Adrenal gland (tissue), 9 donors: ENCODE measurements at regions not wholly inside any gene's neighbourhood (a gene's known extent, or its start where the extent isn't known, plus 50 kb on each side); places are given as distances from the start of the nearest gene placed in this dataset.

ENCODE experiments used
- DNase-seq, 7 donors: peaks; one replicate each; pipeline ENCODE4 v3.0.0-alpha.2; 2019 to 2020
- H3K27ac ChIP-seq, 5 donors: fragments of 200-600 bp; sonication (generic) in 4 of 5; 1 replicate in 3 of 5; 2 replicates in 2 of 5; pipeline versions ENCODE4 v1.5.1 to v1.8.0; 2016 to 2020; ENCODE audit warnings: mild to moderate bottlenecking in 1 of 5
- H3K27me3 ChIP-seq: fragments of 200-600 bp; 2 replicates; pipeline ENCODE4 v1.8.0; 2021
- H3K36me3 ChIP-seq, 2 donors: fragments of 200-600 bp; replicated peaks in 1 of 2; 1 replicate in 1 of 2; 2 replicates in 1 of 2; pipeline versions ENCODE4 v1.5.1 to v1.8.0; 2018 to 2022
- H3K4me1 ChIP-seq, 2 donors: fragments of 200-600 bp; replicated peaks in 1 of 2; 1 replicate in 1 of 2; 2 replicates in 1 of 2; pipeline versions ENCODE4 v1.5.1 to v1.8.0; 2018 to 2021
- H3K4me3 ChIP-seq, 4 donors: fragments of 200-600 bp; sonication (generic) in 3 of 4; one replicate each; pipeline ENCODE4 v1.5.1; 2016 to 2018
- H3K9me3 ChIP-seq, 3 donors: fragments of 200-600 bp; sonication (generic) in 1 of 3; replicated peaks in 1 of 3; 1 replicate in 2 of 3; 2 replicates in 1 of 3; pipeline versions ENCODE4 v1.5.1 to v1.8.0; 2016 to 2021
- CTCF ChIP-seq, 6 experiments: fragments of 450-650 bp in 4 of 6; fragments of 200-600 bp in 2 of 6; sonication (generic) in 1 of 6; IDR thresholded peaks; 1 replicate in 5 of 6; 2 replicates in 1 of 6; pipeline versions ENCODE4 v1.5.1 to v1.8.0; 2016 to 2021; ENCODE audit warnings: antibody characterized with exemption in 6 of 6, mild to moderate bottlenecking in 2 of 6, moderate library complexity in 1 of 6
- POLR2A ChIP-seq, 2 donors: fragments of 450-650 bp; IDR thresholded peaks; one replicate each; pipeline ENCODE4 v1.6.1; 2017; ENCODE audit warnings: antibody characterized with exemption in 2 of 2, mild to moderate bottlenecking in 2 of 2, moderate library complexity in 1 of 2
- WGBS, 4 donors: extraction: QIAGEN DNeasy Blood & Tissue Kit in 2 of 4; methylation state at CpG; one replicate each; pipeline versions ENCODE4 v1.1.5 to v1.1.7; 2013 to 2017; 5-methylcytosine and 5-hydroxymethylcytosine counted together
- intact Hi-C, 2 donors: fragments of 100-400 bp; cut with DNase I; formaldehyde crosslinking; loops; one replicate each; pipeline versions ENCODE4 v1.14.1 to v1.15.0; 2022 to 2023
- donor health status: healthy with polysubstance abuse.
- donor health status: Bipolar disorder and iron deficiency.
- donor health status: DM: yes; HTN: yes; CAD: no.
- donor health status: DM: no; HTN: no; CAD: no.
- donor health status: DM: no; HTN: no; CAD: no.

- intact Hi-C loops = no loop called here
- H3K36me3 ChIP-seq = no peaks in the 10 kb centered on the region
- peaks cover 12% of the 10 kb centered on the region in 2 donors for H3K4me1 ChIP-seq
- WGBS, 4 donors = 45 to 57% (median 50%) methylated on average over 2 to 4 of the region's 4 CpGs
- peak overlapping the region in 1 of 5 donors; percentile 43 for H3K27ac ChIP-seq
- no peaks in the 10 kb centered on the region for H3K27me3 ChIP-seq
- peak; percentile 35 to 76 (median 67) for DNase-seq
- TF ChIP-seq POLR2A (IDR thresholded peaks at IDR 0.05) (no peak), CTCF (IDR thresholded peaks at IDR 0.05) (no peak)
- H3K4me3 ChIP-seq = no peak overlapping the region
- no peaks in the 10 kb centered on the region for H3K9me3 ChIP-seq
These were observed 74.3 kb upstream of the CYRIA start for GRCh38 chr2:16739778-16740581.

- Histone ChIP-seq H3K9me3 (no peaks in the 10 kb centered on the region), H3K4me3 (no peak overlapping the region), H3K4me1 (peaks cover 12% of the 10 kb centered on the region in 2 donors), H3K27ac (no peak overlapping the region), H3K36me3 (no peaks in the 10 kb centered on the region), H3K27me3 (no peaks in the 10 kb centered on the region)
- no peak for TF ChIP-seq POLR2A (IDR thresholded peaks at IDR 0.05)
- TF ChIP-seq CTCF (IDR thresholded peaks at IDR 0.05) = no peak
- WGBS, 4 donors = 79 to 87% (median 83%) methylated on average over 6 of the region's 6 CpGs
- DNase-seq = no peak
- intact Hi-C loops = no loop called here
These were observed 73.0 kb upstream of the CYRIA start for GRCh38 chr2:16738361-16739225.

GRCh38 chr2:16737812-16738211, 72.2 kb upstream of the CYRIA start:
- no peak for TF ChIP-seq POLR2A (IDR thresholded peaks at IDR 0.05)
- TF ChIP-seq CTCF (IDR thresholded peaks at IDR 0.05) = no peak
- intact Hi-C loops = no loop called here
- H3K4me3 ChIP-seq = no peak overlapping the region
- peaks cover 12% of the 10 kb centered on the region in 2 donors for H3K4me1 ChIP-seq
- H3K27me3 ChIP-seq = no peaks in the 10 kb centered on the region
- no peak overlapping the region for H3K27ac ChIP-seq
- H3K9me3 ChIP-seq = no peaks in the 10 kb centered on the region
- DNase-seq = no peak
- 82 to 100% (median 90%) methylated on average over 1 of the region's 1 CpG for WGBS, 4 donors
- H3K36me3 ChIP-seq = no peaks in the 10 kb centered on the region

GRCh38 chr2:16736633-16737032, 71.0 kb upstream of the CYRIA start:
- Histone ChIP-seq H3K36me3 (no peaks in the 10 kb centered on the region), H3K27me3 (no peaks in the 10 kb centered on the region), H3K9me3 (no peaks in the 10 kb centered on the region), H3K27ac (no peak overlapping the region), H3K4me1 (peaks cover 12% of the 10 kb centered on the region in 2 donors), H3K4me3 (no peak overlapping the region)
- DNase-seq = no peak
- 86 to 96% (median 93%) methylated on average over 2 of the region's 2 CpGs for WGBS, 4 donors
- TF ChIP-seq CTCF (IDR thresholded peaks at IDR 0.05) = no peak
- TF ChIP-seq POLR2A (IDR thresholded peaks at IDR 0.05) = no peak
- intact Hi-C loops = no loop called here
